ENCODE measurements at regions not wholly inside any gene's neighbourhood (a gene's known extent, or its start where the extent isn't known, plus 50 kb on each side); places are given as distances from the start of the nearest gene placed in this dataset.

DNA sequence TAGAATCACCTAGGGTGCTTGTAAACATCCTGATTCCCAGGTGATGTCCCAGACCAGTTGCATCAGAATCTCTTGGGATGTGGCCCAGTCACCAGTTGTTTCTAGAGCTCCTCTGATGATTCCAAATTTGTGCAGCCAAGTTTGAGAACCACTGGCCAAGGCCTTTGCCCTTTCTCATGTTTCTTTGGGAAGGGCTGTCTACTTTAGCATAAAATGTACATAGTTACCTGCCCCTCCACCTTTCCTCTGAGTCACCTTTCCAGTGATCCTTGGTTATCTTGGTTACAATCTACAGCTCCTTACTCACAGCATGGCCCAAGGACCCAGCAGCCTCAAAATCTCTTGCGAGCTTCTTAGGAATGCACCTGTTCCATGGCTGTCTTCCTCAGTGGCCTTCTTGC is 206.2 kb upstream of the ADRA1D start:
- no peak for DNase-seq (ENCODE audit: low read depth)
- Histone ChIP-seq H3K4me3 (ENCODE audit: low read depth, low read length) (no peak overlapping the region), H3K36me3 (ENCODE audit: control insufficient read depth, insufficient read depth, low read length) (no peaks in the 10 kb centered on the region), H3K27me3 (ENCODE audit: control insufficient read depth, insufficient read depth, low read length) (no peaks in the 10 kb centered on the region)
- TF ChIP-seq, protein P1, sequence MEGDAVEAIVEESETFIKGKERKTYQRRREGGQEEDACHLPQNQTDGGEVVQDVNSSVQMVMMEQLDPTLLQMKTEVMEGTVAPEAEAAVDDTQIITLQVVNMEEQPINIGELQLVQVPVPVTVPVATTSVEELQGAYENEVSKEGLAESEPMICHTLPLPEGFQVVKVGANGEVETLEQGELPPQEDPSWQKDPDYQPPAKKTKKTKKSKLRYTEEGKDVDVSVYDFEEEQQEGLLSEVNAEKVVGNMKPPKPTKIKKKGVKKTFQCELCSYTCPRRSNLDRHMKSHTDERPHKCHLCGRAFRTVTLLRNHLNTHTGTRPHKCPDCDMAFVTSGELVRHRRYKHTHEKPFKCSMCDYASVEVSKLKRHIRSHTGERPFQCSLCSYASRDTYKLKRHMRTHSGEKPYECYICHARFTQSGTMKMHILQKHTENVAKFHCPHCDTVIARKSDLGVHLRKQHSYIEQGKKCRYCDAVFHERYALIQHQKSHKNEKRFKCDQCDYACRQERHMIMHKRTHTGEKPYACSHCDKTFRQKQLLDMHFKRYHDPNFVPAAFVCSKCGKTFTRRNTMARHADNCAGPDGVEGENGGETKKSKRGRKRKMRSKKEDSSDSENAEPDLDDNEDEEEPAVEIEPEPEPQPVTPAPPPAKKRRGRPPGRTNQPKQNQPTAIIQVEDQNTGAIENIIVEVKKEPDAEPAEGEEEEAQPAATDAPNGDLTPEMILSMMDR (IDR thresholded peaks at IDR 0.05; ENCODE audit: insufficient read depth, low read length, poor library complexity, severe bottlenecking), result no peak

DNA sequence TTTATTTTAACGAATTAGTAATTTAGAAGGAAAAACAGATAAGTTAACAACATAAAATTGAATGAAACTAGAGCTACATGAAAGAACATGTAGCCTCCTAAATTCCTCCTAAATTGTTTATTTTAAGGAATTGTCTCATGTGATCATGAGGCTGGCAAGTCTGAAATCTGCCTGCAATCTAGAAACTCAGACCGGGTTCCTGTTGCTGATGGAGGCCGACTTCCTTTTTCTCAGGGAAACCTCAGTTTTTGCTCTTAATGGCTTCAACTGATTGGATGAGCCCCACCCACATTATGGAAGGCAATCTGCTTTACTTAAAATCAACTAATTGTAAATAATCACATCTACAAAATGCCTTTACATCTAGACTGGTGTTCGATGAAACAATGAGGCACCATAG is 205.0 kb upstream of the ADRA1D start:
- no peak for DNase-seq (ENCODE audit: low read depth)
- H3K27me3 ChIP-seq (ENCODE audit: control insufficient read depth, insufficient read depth, low read length), result no peaks in the 10 kb centered on the region
- H3K4me3 ChIP-seq (ENCODE audit: low read depth, low read length), result no peak overlapping the region
- no peaks in the 10 kb centered on the region for H3K36me3 ChIP-seq (ENCODE audit: control insufficient read depth, insufficient read depth, low read length)
- TF ChIP-seq, protein P1 (IDR thresholded peaks at IDR 0.05; ENCODE audit: insufficient read depth, low read length, poor library complexity, severe bottlenecking), result no peak

- Histone ChIP-seq H3K27me3 (ENCODE audit: control insufficient read depth, insufficient read depth, low read length) (no peaks in the 10 kb centered on the region), H3K4me3 (ENCODE audit: low read depth, low read length) (no peak overlapping the region), H3K36me3 (ENCODE audit: control insufficient read depth, insufficient read depth, low read length) (no peaks in the 10 kb centered on the region)
- no peak for DNase-seq (ENCODE audit: low read depth)
- TF ChIP-seq, protein P1 (IDR thresholded peaks at IDR 0.05; ENCODE audit: insufficient read depth, low read length, poor library complexity, severe bottlenecking), result no peak
These were observed 204.3 kb upstream of the ADRA1D start for GRCh38 chr20:4453359-4453758.

GRCh38 chr20:4451487-4452081 is 202.5 kb upstream of the ADRA1D start:
- no peak for DNase-seq (ENCODE audit: low read depth)
- H3K4me3 ChIP-seq (ENCODE audit: low read depth, low read length), result no peak overlapping the region
- H3K27me3 ChIP-seq (ENCODE audit: control insufficient read depth, insufficient read depth, low read length), result no peaks in the 10 kb centered on the region
- TF ChIP-seq, protein P1 (IDR thresholded peaks at IDR 0.05; ENCODE audit: insufficient read depth, low read length, poor library complexity, severe bottlenecking), result no peak
- no peaks in the 10 kb centered on the region for H3K36me3 ChIP-seq (ENCODE audit: control insufficient read depth, insufficient read depth, low read length)

GRCh38 chr20:4449957-4450715 is 201.0 kb upstream of the ADRA1D start:
- H3K27me3 ChIP-seq (ENCODE audit: control insufficient read depth, insufficient read depth, low read length), result no peaks in the 10 kb centered on the region
- no peak overlapping the region for H3K4me3 ChIP-seq (ENCODE audit: low read depth, low read length)
- TF ChIP-seq, protein P1 (IDR thresholded peaks at IDR 0.05; ENCODE audit: insufficient read depth, low read length, poor library complexity, severe bottlenecking), result no peak
- no peak for DNase-seq (ENCODE audit: low read depth)
- H3K36me3 ChIP-seq (ENCODE audit: control insufficient read depth, insufficient read depth, low read length), result no peaks in the 10 kb centered on the region
